ENCODE measurements at regions not wholly inside any gene's neighbourhood (a gene's known extent, or its start where the extent isn't known, plus 50 kb on each side); places are given as distances from the start of the nearest gene placed in this dataset.
"Not testable (repeated sequence)": the region's sequence is repeated elsewhere in the genome, so short reads cannot be mapped to it uniquely, and the experiment has no call there.

DNA sequence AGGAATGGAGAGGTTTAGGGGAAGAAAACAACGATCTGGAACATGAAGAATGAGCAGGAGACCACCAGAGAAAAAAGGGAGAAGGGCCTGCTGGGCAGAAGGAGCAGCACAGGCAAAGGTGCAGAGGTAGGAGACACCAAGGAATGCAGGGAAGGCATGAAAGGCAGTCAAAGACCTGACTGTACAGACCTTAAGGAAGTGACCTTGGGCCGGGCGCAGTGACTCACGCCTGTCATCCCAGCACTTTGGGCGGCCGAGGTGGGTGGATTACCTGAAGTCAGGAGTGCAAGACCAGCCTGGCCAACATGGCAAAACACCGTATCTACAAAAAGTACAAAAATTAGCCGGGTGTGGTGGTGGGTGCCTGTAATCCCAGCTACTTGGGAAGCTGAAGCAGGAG, 157.7 kb upstream of the ATP10A start:
- no peak for DNase-seq

GRCh38 chr15:26017665-26018064, 154.5 kb upstream of the ATP10A start:
- no peak for DNase-seq

GRCh38 chr15:26015516-26016075, 152.5 kb upstream of the ATP10A start:
- no peak for DNase-seq

DNA sequence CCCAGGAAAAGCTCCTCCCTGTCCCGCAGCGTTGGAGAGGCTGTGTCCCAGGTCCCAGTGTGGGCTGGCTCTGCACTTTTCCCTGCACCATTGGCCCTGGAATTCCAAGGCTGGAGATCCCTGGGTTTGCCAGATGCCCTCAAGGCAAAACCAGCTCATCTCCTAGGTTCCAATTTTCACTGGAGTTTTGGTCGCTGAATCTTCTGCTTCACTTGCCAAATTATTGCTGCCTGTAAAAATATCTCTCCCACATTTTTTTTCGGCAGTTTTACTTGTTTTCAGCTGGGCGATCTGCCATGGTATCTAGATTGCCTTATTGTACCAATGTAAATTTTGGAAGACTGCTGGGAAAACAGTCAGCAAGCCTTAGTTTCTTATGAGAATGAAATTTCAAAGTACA, 150.9 kb upstream of the ATP10A start:
- DNase-seq: no peak

GRCh38 chr15:26011916-26012315, 148.8 kb upstream of the ATP10A start:
- DNase-seq: no peak

GRCh38 chr15:26007151-26007550, 144.0 kb upstream of the ATP10A start:
- no peak for DNase-seq

DNA sequence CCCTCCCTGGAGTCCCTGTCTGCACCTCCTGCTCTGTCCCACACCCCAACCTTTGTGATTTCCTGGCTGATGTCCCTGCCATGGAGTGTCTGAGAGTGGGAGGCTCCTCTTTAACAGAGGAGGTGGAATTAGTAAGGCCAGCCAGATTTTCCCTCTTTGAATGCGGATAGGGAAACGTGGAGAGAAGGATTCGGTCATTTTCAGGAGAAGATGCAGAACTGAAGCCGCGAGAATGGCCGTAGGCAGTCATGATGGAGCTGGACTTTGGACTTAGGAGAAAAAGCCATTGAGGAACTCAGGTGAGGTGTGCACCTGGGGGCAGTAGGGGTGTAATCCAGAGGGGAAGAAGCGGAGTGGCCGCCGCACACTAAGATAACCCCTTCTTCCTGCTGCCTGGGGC, 138.1 kb upstream of the ATP10A start:
- no peak for DNase-seq

GRCh38 chr15:25993506-25993905, 130.4 kb upstream of the ATP10A start:
- DNase-seq: no peak

DNA sequence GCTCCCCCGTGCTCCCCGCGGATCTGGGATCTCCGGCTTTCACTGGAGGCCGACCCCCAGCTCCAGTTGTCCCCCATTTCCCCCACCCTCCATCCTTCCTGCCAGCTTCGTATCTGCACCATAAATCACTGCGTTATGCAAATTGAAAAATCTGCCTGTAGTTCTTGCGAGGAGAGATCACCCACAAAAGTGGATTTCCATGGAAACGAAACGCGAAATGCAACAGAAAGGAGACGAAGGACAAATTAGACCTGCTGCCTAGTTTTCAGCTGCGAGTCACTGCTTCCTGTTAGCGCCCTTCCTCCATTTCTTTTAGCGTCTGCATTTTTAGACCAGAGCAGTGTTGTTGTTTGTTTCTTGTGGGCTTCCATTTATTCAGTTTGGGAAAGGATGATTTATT, 127.1 kb upstream of the ATP10A start:
- no peak for DNase-seq

DNA sequence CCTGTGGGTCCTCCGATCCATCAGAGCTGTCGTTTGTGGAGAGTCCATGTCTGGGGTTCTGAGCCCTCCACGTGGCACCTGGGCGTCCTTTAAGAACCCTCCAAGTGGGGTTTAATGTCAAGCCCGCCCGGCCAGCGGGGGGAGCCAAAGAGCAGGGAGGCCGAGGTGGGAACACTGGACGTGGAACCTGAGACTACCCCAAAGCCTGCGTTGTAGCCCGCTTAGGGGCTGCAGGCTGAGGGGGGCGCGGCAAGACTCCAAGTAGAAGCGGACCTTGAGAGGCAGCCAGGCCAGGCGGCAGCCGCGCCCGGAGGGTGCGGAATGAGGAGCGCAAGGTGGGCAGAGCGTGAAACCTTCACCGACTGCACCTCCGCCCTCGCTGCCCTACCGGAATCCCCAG, 126.2 kb upstream of the ATP10A start:
- no peak for DNase-seq

DNA sequence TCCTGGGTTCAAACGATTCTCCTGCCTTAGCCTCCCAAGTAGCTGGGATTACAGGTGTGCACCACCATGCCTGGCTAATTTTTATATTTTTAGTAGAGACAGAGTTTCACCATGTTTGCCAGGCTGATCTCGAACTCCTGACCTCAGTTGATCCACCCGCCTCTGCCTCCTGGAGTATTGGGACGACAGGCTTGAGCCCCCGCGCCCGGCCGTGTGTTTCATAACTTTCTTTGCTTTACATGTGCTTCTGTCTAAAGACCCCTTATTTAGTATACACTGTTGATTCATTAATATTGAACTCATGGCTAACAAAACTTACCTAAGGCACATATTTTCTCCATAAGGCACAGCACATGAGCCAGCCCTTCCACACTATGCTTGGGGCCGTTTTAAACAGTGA, 125.6 kb upstream of the ATP10A start:
- DNase-seq: not testable (repeated sequence)

GRCh38 chr15:25987638-25988037, 124.5 kb upstream of the ATP10A start:
- DNase-seq: no peak

DNA sequence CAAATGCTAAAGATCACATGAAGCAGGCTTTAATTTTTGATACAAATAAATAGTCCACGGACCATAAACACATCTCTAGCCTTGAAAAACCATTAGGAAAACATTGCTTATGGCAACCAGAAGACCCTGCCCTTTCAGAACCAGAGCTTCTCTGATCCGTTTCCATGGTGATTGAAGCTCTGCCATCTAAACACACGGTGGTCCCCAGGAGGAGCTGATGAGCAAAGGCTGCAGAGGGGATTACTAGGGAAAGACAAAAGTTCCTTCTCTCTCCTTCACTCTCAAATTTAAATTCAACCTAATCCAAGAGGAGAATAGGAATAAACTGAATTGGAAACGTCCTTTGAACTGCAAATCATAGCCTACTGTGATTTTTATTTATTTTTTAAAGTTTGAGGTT, 122.0 kb upstream of the ATP10A start:
- DNase-seq: no peak

DNA sequence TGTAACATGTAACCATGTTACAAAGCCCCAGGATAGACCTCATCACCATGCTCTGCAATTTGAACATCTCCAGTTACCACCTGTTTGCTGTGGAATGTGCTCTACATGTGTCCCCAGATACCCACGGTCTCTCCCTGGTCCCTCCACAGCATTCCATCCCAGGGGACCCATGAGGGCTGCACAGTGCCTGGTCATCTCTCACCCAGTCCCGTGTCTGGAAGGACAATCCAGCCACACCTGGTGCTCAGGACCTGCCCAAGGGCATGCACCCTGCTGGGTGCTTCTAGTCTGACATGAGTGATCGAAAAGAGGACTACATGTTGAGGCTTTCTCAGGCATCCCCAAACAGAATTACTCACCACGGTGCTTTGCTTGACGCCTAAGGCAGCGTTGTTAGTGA, 119.6 kb upstream of the ATP10A start:
- DNase-seq: no peak

GRCh38 chr15:25981114-25981513, 118.0 kb upstream of the ATP10A start:
- no peak for DNase-seq

DNA sequence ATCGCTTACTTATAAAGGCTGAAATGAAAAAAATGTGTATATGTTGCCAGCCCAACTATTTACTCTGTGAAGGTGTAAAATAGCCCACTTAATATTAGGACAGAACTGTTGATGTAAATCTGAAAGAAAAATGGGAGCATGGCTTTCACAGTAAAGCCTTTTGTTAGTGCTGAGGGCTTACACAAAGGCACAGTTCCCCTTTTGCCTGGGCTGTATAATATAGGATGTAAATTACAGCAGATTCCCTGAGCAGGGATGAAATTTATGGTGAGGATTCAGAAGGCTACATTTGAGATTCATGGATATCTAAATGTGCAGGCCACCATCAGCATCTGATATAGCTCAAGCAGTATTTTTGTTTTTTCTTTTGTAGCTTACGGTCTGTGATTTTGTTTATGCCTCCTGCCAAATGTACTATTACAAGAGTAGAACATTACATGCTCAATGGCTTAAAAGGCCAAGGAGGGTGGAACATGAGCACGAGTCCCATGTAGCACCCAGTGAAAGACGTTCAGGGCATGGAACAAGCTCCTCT, 109.1 kb upstream of the ATP10A start:
- no peak for DNase-seq

DNA sequence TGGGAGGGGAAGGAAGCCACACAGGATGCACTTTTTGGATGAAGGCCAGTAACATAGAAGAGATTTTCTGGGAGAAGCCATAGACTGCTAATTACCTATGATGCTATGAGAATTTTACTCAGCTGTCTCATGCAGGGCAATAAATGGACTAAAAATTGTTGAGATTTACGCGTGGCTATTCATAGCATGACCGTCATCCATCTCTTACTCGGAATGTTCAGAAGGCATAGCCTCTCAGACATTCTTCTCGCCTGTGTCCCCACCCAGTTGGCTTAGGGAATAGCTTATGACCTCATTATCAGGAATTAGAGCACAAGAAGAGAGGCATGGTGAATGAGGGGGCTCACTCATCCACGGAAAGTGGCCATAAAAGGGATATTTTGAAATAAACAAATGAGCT, 107.9 kb upstream of the ATP10A start:
- no peak for DNase-seq

DNA sequence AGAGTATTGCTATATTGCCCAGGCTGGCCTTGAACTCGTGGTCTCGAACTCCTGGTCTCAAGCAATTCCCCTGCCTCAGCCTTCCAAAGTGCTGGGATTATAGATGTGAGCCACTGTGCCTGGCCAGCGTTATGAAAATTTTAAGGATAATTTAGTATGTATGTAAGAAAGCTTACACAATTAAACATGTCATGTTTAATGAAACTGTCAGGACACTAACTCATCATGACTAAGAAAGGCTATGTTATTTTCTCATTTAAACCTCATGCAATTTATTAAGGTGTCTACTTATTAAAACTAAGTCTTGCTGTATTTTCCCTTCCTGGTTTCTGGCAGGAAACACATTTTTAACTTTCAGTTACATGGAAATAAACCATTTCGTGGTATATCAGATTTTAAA, 106.8 kb upstream of the ATP10A start:
- DNase-seq: no peak

- no peak for DNase-seq
These were observed 104.0 kb upstream of the ATP10A start for GRCh38 chr15:25967116-25967515.

GRCh38 chr15:25965326-25965725, 102.2 kb upstream of the ATP10A start:
- no peak for DNase-seq

GRCh38 chr15:25960273-25960672, 97.1 kb upstream of the ATP10A start:
- no peak for DNase-seq

DNA sequence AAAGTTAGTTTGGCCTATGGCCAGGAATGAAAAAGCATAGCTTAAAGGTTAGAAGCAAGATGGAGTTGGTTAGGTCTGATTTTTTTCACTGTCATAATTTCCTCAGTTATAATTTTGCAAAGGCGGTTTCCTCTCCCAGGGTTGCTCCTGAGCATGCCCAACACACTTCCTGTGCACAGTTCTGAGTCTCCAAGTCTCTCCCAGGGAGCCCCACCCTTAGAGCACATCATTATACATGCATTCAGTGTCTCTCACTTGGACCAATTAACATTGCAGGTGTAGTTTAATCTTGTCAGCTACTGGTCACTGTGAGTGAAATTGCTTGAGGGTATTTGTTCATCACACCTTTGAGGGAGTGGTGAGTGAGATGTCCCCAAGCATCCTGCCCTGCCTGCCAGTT, 96.0 kb upstream of the ATP10A start:
- no peak for DNase-seq

GRCh38 chr15:25955628-25956027, 92.5 kb upstream of the ATP10A start:
- DNase-seq: no peak

DNA sequence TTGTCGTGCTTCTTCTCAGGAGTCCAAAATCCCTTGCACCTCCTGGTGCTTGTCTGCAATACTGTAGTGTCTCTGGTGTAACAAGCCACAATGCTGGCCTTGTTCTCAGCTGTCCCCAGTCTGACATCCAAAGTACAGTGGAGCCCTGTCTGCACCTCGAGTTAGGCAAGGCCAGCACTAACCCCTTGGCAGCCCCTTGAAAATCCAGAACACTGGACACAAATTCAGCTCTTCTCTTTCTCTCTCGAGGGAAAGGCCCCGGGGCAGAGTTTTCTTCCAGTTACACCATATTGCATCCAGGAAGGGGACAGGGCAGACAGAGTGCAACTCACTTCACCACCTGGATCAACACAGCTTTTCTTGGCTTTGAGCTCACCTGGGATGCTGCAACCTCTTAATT, 91.3 kb upstream of the ATP10A start:
- DNase-seq: no peak

- no peak for DNase-seq
These were observed 86.9 kb upstream of the ATP10A start for GRCh38 chr15:25950014-25950413.
